ENCODE measurements at regions not wholly inside any gene's neighbourhood (a gene's known extent, or its start where the extent isn't known, plus 50 kb on each side); places are given as distances from the start of the nearest gene placed in this dataset.

DNA sequence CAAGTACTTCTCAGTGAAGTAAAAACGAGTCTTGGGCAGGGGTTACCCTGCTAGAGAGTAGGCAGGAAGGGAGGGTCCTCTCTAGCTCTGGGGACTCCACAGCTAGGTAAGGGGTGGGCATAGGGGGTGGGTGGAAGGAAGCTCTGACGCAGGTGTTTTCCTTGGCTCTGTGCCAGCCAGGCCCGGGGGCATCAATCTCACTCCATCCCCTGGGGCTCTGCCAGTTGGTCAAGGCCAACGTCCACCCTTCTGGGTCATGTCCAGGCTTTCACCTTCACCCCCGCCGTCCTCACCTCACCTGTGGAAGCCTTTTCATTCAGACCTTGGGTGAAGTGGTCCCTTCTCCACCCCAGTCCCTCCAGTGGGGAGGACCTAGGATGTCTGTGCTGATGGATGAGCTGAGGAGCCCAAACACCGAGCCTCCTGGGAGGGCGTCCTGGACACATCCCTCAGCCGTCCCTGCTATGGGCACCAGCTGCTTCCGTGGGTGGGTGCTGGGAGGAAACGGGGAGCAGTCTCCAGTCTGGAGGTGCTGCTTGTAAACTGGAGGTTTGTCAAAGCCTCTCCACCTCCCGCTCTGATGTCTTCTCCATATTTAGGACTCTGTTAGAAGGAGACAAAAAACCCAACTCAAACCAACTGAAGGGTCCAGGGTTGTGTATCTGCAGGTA lies 71.5 kb upstream of the SFSWAP start:
- H3K9me3 ChIP-seq, result no peaks in the 10 kb centered on the region
- H3K27ac ChIP-seq, result no peak overlapping the region
- 41 to 58% (median 51%) methylated on average over 12 of the region's 12 CpGs for WGBS, 3 donors
- TF ChIP-seq, protein P1, sequence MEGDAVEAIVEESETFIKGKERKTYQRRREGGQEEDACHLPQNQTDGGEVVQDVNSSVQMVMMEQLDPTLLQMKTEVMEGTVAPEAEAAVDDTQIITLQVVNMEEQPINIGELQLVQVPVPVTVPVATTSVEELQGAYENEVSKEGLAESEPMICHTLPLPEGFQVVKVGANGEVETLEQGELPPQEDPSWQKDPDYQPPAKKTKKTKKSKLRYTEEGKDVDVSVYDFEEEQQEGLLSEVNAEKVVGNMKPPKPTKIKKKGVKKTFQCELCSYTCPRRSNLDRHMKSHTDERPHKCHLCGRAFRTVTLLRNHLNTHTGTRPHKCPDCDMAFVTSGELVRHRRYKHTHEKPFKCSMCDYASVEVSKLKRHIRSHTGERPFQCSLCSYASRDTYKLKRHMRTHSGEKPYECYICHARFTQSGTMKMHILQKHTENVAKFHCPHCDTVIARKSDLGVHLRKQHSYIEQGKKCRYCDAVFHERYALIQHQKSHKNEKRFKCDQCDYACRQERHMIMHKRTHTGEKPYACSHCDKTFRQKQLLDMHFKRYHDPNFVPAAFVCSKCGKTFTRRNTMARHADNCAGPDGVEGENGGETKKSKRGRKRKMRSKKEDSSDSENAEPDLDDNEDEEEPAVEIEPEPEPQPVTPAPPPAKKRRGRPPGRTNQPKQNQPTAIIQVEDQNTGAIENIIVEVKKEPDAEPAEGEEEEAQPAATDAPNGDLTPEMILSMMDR (IDR thresholded peaks at IDR 0.05), result no peak
- no peak overlapping the region for H3K4me3 ChIP-seq
- intact Hi-C loops (cut with DNase I), result no loop called here
- H3K4me1 ChIP-seq, result no peaks in the 10 kb centered on the region
- H3K27me3 ChIP-seq (ENCODE audit: insufficient read depth in 3 of 3, low read length in 2 of 3), result peaks cover 0 to 17% (median 2%) of the 10 kb centered on the region in 3 donors
- no peaks in the 10 kb centered on the region for H3K36me3 ChIP-seq (ENCODE audit: insufficient read depth in 1 of 2, low read depth in 1 of 2)
- DNase-seq (no peak), ATAC-seq (no peak)

DNA sequence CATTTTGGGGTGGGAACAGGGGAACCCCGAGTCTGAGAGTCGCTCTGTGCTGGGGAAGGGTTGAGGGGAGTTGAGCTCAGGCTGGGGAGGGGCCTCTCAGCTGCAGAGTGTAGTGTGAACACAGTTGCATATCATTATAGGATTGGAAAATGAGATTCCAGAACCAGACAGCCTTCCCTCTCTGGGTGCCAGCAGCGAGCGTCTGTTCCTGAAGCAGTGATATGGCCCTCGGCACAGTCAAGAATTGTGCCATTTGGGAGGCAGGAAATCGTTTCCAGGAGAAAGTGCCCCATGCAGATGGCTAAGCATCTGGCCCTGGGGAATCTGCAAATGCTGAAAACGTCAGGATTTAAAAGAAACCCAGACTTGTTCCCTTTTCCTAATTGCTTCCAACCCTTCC lies 70.4 kb upstream of the SFSWAP start:
- H3K27me3 ChIP-seq (ENCODE audit: insufficient read depth in 3 of 3, low read length in 2 of 3), result peaks cover 0 to 17% (median 2%) of the 10 kb centered on the region in 3 donors
- H3K36me3 ChIP-seq (ENCODE audit: insufficient read depth in 1 of 2, low read depth in 1 of 2), result no peaks in the 10 kb centered on the region
- intact Hi-C loops (cut with DNase I), result loop anchor here (5.0 kb wide), 2 partner anchors 328 to 333 kb away; no protein-coding TSS in a partner anchor
- ATAC-seq (no peak), DNase-seq (no peak)
- no peak overlapping the region for H3K27ac ChIP-seq
- no peaks in the 10 kb centered on the region for H3K4me1 ChIP-seq
- H3K4me3 ChIP-seq, result no peak overlapping the region
- WGBS, 3 donors, result 40 to 52% (median 43%) methylated on average over 7 of the region's 7 CpGs
- no peaks in the 10 kb centered on the region for H3K9me3 ChIP-seq
- TF ChIP-seq, protein P1 (IDR thresholded peaks at IDR 0.05), result no peak

DNA sequence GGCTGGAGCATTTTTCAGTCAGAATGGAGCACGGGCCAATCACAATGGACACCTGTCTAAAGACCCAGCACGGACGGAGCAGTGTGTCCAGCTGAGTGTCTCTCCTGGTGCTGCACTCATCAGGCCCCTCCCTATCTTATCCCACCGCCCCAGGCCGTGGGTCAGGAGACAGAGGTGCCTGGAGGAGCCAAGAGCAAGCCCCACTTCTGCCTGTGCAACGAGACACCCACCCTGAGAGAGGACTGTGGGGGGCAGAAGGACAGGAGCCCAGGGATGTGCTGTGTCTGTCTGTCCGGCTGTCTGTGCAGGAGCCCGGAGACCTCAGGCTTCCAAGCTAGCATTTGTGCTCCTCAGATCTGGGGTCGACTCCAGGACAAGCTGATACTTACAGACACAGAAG lies 69.6 kb upstream of the SFSWAP start:
- H3K36me3 ChIP-seq (ENCODE audit: insufficient read depth in 1 of 2, low read depth in 1 of 2), result no peaks in the 10 kb centered on the region
- intact Hi-C loops (cut with DNase I), result loop anchor here (5.0 kb wide), 2 partner anchors 329 to 334 kb away; no protein-coding TSS in a partner anchor
- H3K4me1 ChIP-seq, result no peaks in the 10 kb centered on the region
- no peak overlapping the region for H3K27ac ChIP-seq
- TF ChIP-seq, protein P1 (IDR thresholded peaks at IDR 0.05), result no peak
- peaks cover 0 to 17% (median 7%) of the 10 kb centered on the region in 3 donors for H3K27me3 ChIP-seq (ENCODE audit: insufficient read depth in 3 of 3, low read length in 2 of 3)
- WGBS, 3 donors, result 66 to 75% (median 72%) methylated on average over 9 of the region's 9 CpGs
- no peak for ATAC-seq
- no peak for DNase-seq
- H3K9me3 ChIP-seq, result no peaks in the 10 kb centered on the region
- H3K4me3 ChIP-seq, result no peak overlapping the region

DNA sequence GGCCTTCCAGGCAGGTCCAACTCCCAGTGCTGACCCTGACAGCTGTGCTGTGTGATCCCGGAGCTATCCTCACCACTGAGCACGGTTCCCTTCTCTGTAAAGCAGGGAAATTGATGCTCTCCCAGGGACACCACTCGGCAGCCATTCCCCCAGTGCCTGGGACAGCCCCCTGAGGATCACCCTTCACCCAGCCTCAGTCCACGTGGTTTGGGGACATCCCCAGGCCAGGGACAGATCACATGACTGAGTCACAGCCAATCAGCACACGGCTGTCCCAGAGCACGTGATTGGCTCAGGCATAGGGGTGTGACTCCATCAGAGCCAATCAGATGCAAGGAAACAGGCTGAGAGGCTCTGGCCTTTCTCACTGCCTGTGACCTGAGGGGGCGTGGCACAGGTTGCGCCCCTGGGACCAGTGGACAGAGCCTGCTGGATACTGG lies 68.8 kb upstream of the SFSWAP start:
- intact Hi-C loops (cut with DNase I), result loop anchor here (5.0 kb wide), 2 partner anchors 330 to 335 kb away; no protein-coding TSS in a partner anchor
- Histone ChIP-seq H3K4me1 (no peaks in the 10 kb centered on the region), H3K36me3 (ENCODE audit: insufficient read depth in 1 of 2, low read depth in 1 of 2) (no peaks in the 10 kb centered on the region), H3K4me3 (no peak overlapping the region), H3K9me3 (no peaks in the 10 kb centered on the region), H3K27me3 (ENCODE audit: insufficient read depth in 3 of 3, low read length in 2 of 3) (peaks cover 0 to 15% (median 7%) of the 10 kb centered on the region in 3 donors), H3K27ac (no peak overlapping the region)
- TF ChIP-seq, protein P1 (IDR thresholded peaks at IDR 0.05), result no peak
- no peak for DNase-seq
- no peak for ATAC-seq
- WGBS, 3 donors, result 58 to 66% (median 58%) methylated on average over 8 of the region's 8 CpGs

Data from psoas muscle (tissue), 7 donors.